H1 (cell line): ENCODE measurements at regions not wholly inside any gene's neighbourhood (a gene's known extent, or its start where the extent isn't known, plus 50 kb on each side); places are given as distances from the start of the nearest gene placed in this dataset.

Source experiments
- CTCF ChIA-PET: fragments of 300-600 bp; sonication (Branson Sonifier 250); formaldehyde crosslinking; loops from one replicate; lab custom pipeline; 2021; ENCODE audit not compliant: partially characterized antibody; lab: Charles Lee
- POLR2A ChIA-PET: fragments of 300-600 bp; sonication (Branson Sonifier 250); formaldehyde crosslinking; loops from one replicate; lab custom pipeline; 2021; ENCODE audit warnings: inconsistent platforms; ENCODE audit not compliant: partially characterized antibody; lab: Charles Lee
- DNase-seq, 2 experiments: peaks; one replicate each; pipeline versions ENCODE4 v3.0.0 to v3.0.0-alpha.2; 2010 to 2022; ENCODE audit warnings: low spot score in 2 of 2, low read depth in 1 of 2, mixed read lengths in 1 of 2
- FAIRE-seq: peaks from 2 replicates; lab custom pipeline; 2011; peaks lifted over from hg19 to GRCh38; lab: Jason Lieb, UNC
- H2AFZ ChIP-seq: 2 replicates; pipeline ENCODE4 v1.8.1; 2012; ENCODE audit warnings: low read length, inconsistent platforms
- H2AK5ac ChIP-seq: 2 replicates; pipeline ENCODE4 v1.6.1; 2013; ENCODE audit warnings: low read depth, low read length
- H2BK120ac ChIP-seq: replicated peaks from 2 replicates; pipeline ENCODE3; 2013; ENCODE audit warnings: low read depth, low read length, inconsistent platforms
- H2BK12ac ChIP-seq: 2 replicates; pipeline ENCODE4 v1.6.1; 2013; ENCODE audit warnings: low read depth, low read length
- H2BK15ac ChIP-seq: 2 replicates; pipeline ENCODE4 v1.6.1; 2013; ENCODE audit warnings: low read length
- H2BK20ac ChIP-seq: 2 replicates; pipeline ENCODE4 v1.6.1; 2013; ENCODE audit warnings: low read length
- H2BK5ac ChIP-seq: 2 replicates; pipeline ENCODE4 v1.6.1; 2013; ENCODE audit warnings: low read depth, low read length
- H3K14ac ChIP-seq: 2 replicates; pipeline ENCODE4 v1.6.1; 2013; ENCODE audit warnings: inconsistent platforms; ENCODE audit not compliant: insufficient read length
- H3K18ac ChIP-seq: 2 replicates; pipeline ENCODE4 v1.6.1; 2013; ENCODE audit warnings: low read length; ENCODE audit errors: extremely low read depth
- H3K23ac ChIP-seq: 2 replicates; pipeline ENCODE4 v1.6.1; 2013; ENCODE audit warnings: inconsistent platforms; ENCODE audit not compliant: insufficient read length
- H3K23me2 ChIP-seq: 2 replicates; pipeline ENCODE4 v1.6.1; 2013; ENCODE audit warnings: low read depth, low read length
- H3K27ac ChIP-seq: 2 replicates; pipeline ENCODE4 v1.6.1; 2011; ENCODE audit warnings: low read depth, low read length, inconsistent platforms
- H3K27me3 ChIP-seq, 4 experiments: replicated peaks in 1 of 4; 1 replicate in 1 of 4; 2 replicates in 3 of 4; pipeline versions ENCODE4 v1.6.1 to v1.8.1; 2011 to 2013; ENCODE audit warnings: low read length in 3 of 4, mild to moderate bottlenecking in 3 of 4, inconsistent platforms in 2 of 4, mixed read lengths in 2 of 4, moderate library complexity in 1 of 4; ENCODE audit not compliant: control insufficient read depth in 3 of 4, insufficient read depth in 3 of 4; ENCODE audit errors: extremely low read depth in 1 of 4
- H3K36me3 ChIP-seq, 4 experiments: 2 replicates each; pipeline versions ENCODE4 v1.6.1 to v1.8.1; 2011 to 2013; ENCODE audit warnings: mild to moderate bottlenecking in 4 of 4, low read length in 3 of 4, moderate library complexity in 2 of 4, control low read depth in 1 of 4, inconsistent platforms in 1 of 4; ENCODE audit not compliant: insufficient read depth in 4 of 4, control insufficient read depth in 2 of 4
- H3K4ac ChIP-seq: replicated peaks from 2 replicates; pipeline ENCODE3; 2013; ENCODE audit warnings: low read length, low read depth, mixed read lengths, inconsistent platforms; ENCODE audit not compliant: insufficient read length
- H3K4me1 ChIP-seq, 4 experiments: replicated peaks in 1 of 4; 1 replicate in 1 of 4; 2 replicates in 3 of 4; pipeline versions ENCODE4 v1.6.1 to v1.8.1; 2011 to 2013; ENCODE audit warnings: low read length in 3 of 4, inconsistent platforms in 2 of 4, mixed read lengths in 1 of 4; ENCODE audit not compliant: insufficient read depth in 4 of 4, control insufficient read depth in 3 of 4
- H3K4me2 ChIP-seq, 2 experiments: 2 replicates each; pipeline versions ENCODE4 v1.6.1 to v1.8.1; 2011 to 2013; ENCODE audit warnings: low read depth in 2 of 2, low read length in 2 of 2, control low read depth in 1 of 2, inconsistent platforms in 1 of 2, mild to moderate bottlenecking in 1 of 2; ENCODE audit not compliant: insufficient read depth in 1 of 2
- H3K4me3 ChIP-seq, 4 experiments: fragments of 200-600, 300-600 bp in 1 of 4; sonication (generic), shearing (Covaris generic), sonication (Bioruptor Twin) in 1 of 4; 2 replicates each; pipeline versions ENCODE4 v1.5.1 to v1.8.1; 2011 to 2016; ENCODE audit warnings: low read length in 4 of 4, low read depth in 3 of 4, control low read depth in 2 of 4, inconsistent platforms in 2 of 4, mild to moderate bottlenecking in 2 of 4, mixed read lengths in 1 of 4, moderate library complexity in 1 of 4; ENCODE audit not compliant: insufficient read depth in 2 of 4; ENCODE audit errors: extremely low read depth in 1 of 4
- H3K56ac ChIP-seq: replicated peaks from 2 replicates; pipeline ENCODE3; 2013; ENCODE audit warnings: low read depth, mild to moderate bottlenecking, mixed read lengths, low read length, inconsistent platforms; ENCODE audit not compliant: insufficient read length
- H3K79me1 ChIP-seq: 2 replicates; pipeline ENCODE4 v1.6.1; 2013; ENCODE audit warnings: low read depth, low read length, control low read depth
- H3K79me2 ChIP-seq, 2 experiments: 2 replicates each; pipeline versions ENCODE4 v1.6.1 to v1.8.1; 2012 to 2013; ENCODE audit warnings: low read length in 2 of 2, mild to moderate bottlenecking in 2 of 2, inconsistent platforms in 1 of 2; ENCODE audit not compliant: insufficient read depth in 2 of 2, control insufficient read depth in 1 of 2
- H3K9ac ChIP-seq, 4 experiments: replicated peaks in 1 of 4; 1 replicate in 1 of 4; 2 replicates in 3 of 4; pipeline versions ENCODE4 v1.6.1 to v1.8.1; 2011 to 2013; ENCODE audit warnings: low read depth in 3 of 4, low read length in 3 of 4, control low read depth in 2 of 4, mild to moderate bottlenecking in 2 of 4, moderate library complexity in 2 of 4, inconsistent platforms in 1 of 4; ENCODE audit errors: extremely low read depth in 1 of 4
- H3K9me3 ChIP-seq, 2 experiments: 2 replicates each; pipeline versions ENCODE4 v1.6.1 to v1.8.1; 2012 to 2013; ENCODE audit warnings: mild to moderate bottlenecking in 2 of 2, moderate library complexity in 2 of 2, control low read depth in 1 of 2, inconsistent platforms in 1 of 2, low read depth in 1 of 2, low read length in 1 of 2, mixed read lengths in 1 of 2; ENCODE audit not compliant: insufficient read depth in 2 of 2
- H4K20me1 ChIP-seq, 2 experiments: replicated peaks in 1 of 2; 2 replicates each; pipeline versions ENCODE3 to v1.8.1; 2011 to 2013; ENCODE audit warnings: inconsistent platforms in 2 of 2, low read length in 2 of 2, mild to moderate bottlenecking in 1 of 2; ENCODE audit not compliant: insufficient read depth in 2 of 2, control insufficient read depth in 1 of 2
- H4K5ac ChIP-seq: 2 replicates; pipeline ENCODE4 v1.6.1; 2013; ENCODE audit warnings: low read length, low read depth, mixed read lengths, inconsistent platforms; ENCODE audit not compliant: insufficient read length
- H4K8ac ChIP-seq: 2 replicates; pipeline ENCODE4 v1.8.0; 2013; ENCODE audit warnings: mild to moderate bottlenecking, moderate library complexity, low read length, inconsistent platforms; ENCODE audit not compliant: insufficient read depth; ENCODE audit errors: extremely low read depth
- H4K91ac ChIP-seq: replicated peaks from 2 replicates; pipeline ENCODE3; 2013; ENCODE audit warnings: low read length, mixed read lengths, inconsistent platforms; ENCODE audit not compliant: insufficient read length
- ATF3 ChIP-seq: IDR thresholded peaks from 2 replicates; pipeline ENCODE4 v1.6.1; 2011; ENCODE audit warnings: low read depth, mild to moderate bottlenecking, low read length; ENCODE audit not compliant: insufficient read depth
- CEBPB ChIP-seq: IDR thresholded peaks from 2 replicates; pipeline ENCODE4 v1.6.1; 2012; ENCODE audit warnings: low read depth, low read length
- CREB1 ChIP-seq: IDR thresholded peaks from 2 replicates; pipeline ENCODE4 v1.6.1; 2012; ENCODE audit warnings: inconsistent platforms
- EGR1 ChIP-seq: IDR thresholded peaks from 2 replicates; pipeline ENCODE4 v1.6.1; 2011; ENCODE audit warnings: low read depth, low read length, borderline replicate concordance
- RBBP5 ChIP-seq: IDR thresholded peaks from 2 replicates; pipeline ENCODE4 v1.7.1; 2012; ENCODE audit warnings: low read depth, mild to moderate bottlenecking, inconsistent platforms, low read length, moderate library complexity, borderline replicate concordance
- SIX5 ChIP-seq: IDR thresholded peaks from 2 replicates; pipeline ENCODE4 v1.6.1; 2011; ENCODE audit warnings: mild to moderate bottlenecking, low read depth, low read length
- TAF1 ChIP-seq: IDR thresholded peaks from 2 replicates; pipeline ENCODE4 v1.6.1; 2011; ENCODE audit warnings: mild to moderate bottlenecking, low read depth, low read length
- TCF12 ChIP-seq: IDR thresholded peaks from 2 replicates; pipeline ENCODE4 v1.6.1; 2011; ENCODE audit warnings: low read depth, mild to moderate bottlenecking, low read length
- ZNF274 ChIP-seq: IDR thresholded peaks from 2 replicates; pipeline ENCODE4 v1.7.0; 2012; ENCODE audit warnings: low read length, borderline replicate concordance; ENCODE audit errors: extremely low read depth
- WGBS, 2 experiments: shearing (Covaris generic) in 1 of 2; methylation state at CpG; one replicate each; pipeline versions ENCODE4 v1.1.6 to v1.1.7; 2013 to 2015; ENCODE audit warnings: low lambda C conversion rate in 2 of 2, mixed read lengths in 2 of 2, inconsistent platforms in 1 of 2, low coverage in 1 of 2, missing lambda C conversion rate in 1 of 2; ENCODE audit not compliant: insufficient replicate concordance in 2 of 2, insufficient coverage in 1 of 2, insufficient read length in 1 of 2; ENCODE audit errors: extremely low coverage in 1 of 2, missing lambda C conversion rate in 1 of 2; 5-methylcytosine and 5-hydroxymethylcytosine counted together

- H2BK15ac ChIP-seq = no peak overlapping the region
- no peak for FAIRE-seq
- H2BK5ac ChIP-seq = no peak overlapping the region
- no peak overlapping the region for H2AFZ ChIP-seq
- no peak overlapping the region for H3K4ac ChIP-seq
- TF ChIP-seq SIX5 (no peak), TAF1 (no peak), ZNF274 (no peak), RBBP5 (no peak), TCF12 (no peak), ATF3 (no peak), CEBPB (no peak), EGR1 (no peak), CREB1 (no peak)
- TF ChIP-seq, all 59 proteins: peak for 0
- no peak overlapping the region for H2AK5ac ChIP-seq
- ChIA-PET CTCF (interaction anchor here (0.7 kb wide), 2 partner anchors 15 to 93 kb away, joined by 3 to 4 read pairs; no protein-coding TSS in a partner anchor), POLR2A (no interaction called here)
- H4K20me1 ChIP-seq = no peaks in the 10 kb centered on the region
- H4K91ac ChIP-seq = no peak overlapping the region
- WGBS, 2 experiments = 96% methylated on average over 2 of the region's 2 CpGs; no CpG with 5 or more reads in 1 of the 2 experiments
- H3K79me1 ChIP-seq = no peaks in the 10 kb centered on the region
- H3K4me1 ChIP-seq = no peaks in the 10 kb centered on the region; a peak in 1 of 7 replicates
- no peak overlapping the region for H4K8ac ChIP-seq
- no peak overlapping the region for H2BK120ac ChIP-seq
- no peak overlapping the region for H3K27ac ChIP-seq
- H3K23ac ChIP-seq = no peak overlapping the region
- H4K5ac ChIP-seq = no peak overlapping the region
- H3K9ac ChIP-seq = no peak overlapping the region
- no peaks in the 10 kb centered on the region for H3K36me3 ChIP-seq
- no peaks in the 10 kb centered on the region for H3K23me2 ChIP-seq
- H3K14ac ChIP-seq = no peak overlapping the region
- H3K9me3 ChIP-seq = no peaks in the 10 kb centered on the region
- H2BK12ac ChIP-seq = no peak overlapping the region
- no peak overlapping the region for H3K18ac ChIP-seq
- no peak for DNase-seq
- H3K4me2 ChIP-seq = no peak overlapping the region
- H3K4me3 ChIP-seq = no peak overlapping the region
- no peak overlapping the region for H3K56ac ChIP-seq
- H3K27me3 ChIP-seq = no peaks in the 10 kb centered on the region
- no peaks in the 10 kb centered on the region for H3K79me2 ChIP-seq
- H2BK20ac ChIP-seq = no peak overlapping the region
Observed at GRCh38 chr19:28971513-28971912, 241.4 kb downstream of the UQCRFS1 start.
